Prostate gland (tissue), 2 donors: ENCODE measurements at regions not wholly inside any gene's neighbourhood (a gene's known extent, or its start where the extent isn't known, plus 50 kb on each side); places are given as distances from the start of the nearest gene placed in this dataset.
"Not testable (repeated sequence)": the region's sequence is repeated elsewhere in the genome, so short reads cannot be mapped to it uniquely, and the experiment has no call there.

Source experiments
- DNase-seq: peaks from one replicate; pipeline ENCODE4 v3.0.0-alpha.2; 2019; ENCODE audit warnings: low spot score
- H3K27ac ChIP-seq, 2 donors: fragments of 200-600 bp; sonication (generic); 2 replicates each; pipeline ENCODE4 v1.5.1; 2017 to 2019
- H3K27me3 ChIP-seq: fragments of 200-600 bp; sonication (generic); replicated peaks from 2 replicates; pipeline ENCODE4 v1.5.1; 2019; ENCODE audit not compliant: insufficient read depth
- H3K36me3 ChIP-seq, 2 donors: fragments of 200-600 bp; sonication (generic); 1 replicate in 1 of 2; 2 replicates in 1 of 2; pipeline versions ENCODE4 v1.5.1 to v1.8.1; 2017 to 2019
- H3K4me1 ChIP-seq: fragments of 200-600 bp; sonication (generic); replicated peaks from 2 replicates; pipeline ENCODE4 v1.5.1; 2019
- H3K4me3 ChIP-seq, 2 donors: fragments of 200-600 bp; sonication (generic); 2 replicates each; pipeline ENCODE4 v1.5.1; 2017 to 2019
- H3K9me3 ChIP-seq: fragments of 200-600 bp; sonication (generic); 2 replicates; pipeline ENCODE4 v1.5.1; 2017
- POLR2A ChIP-seq: fragments of 450-650 bp; IDR thresholded peaks from one replicate; pipeline ENCODE4 v1.6.1; 2016; ENCODE audit warnings: antibody characterized with exemption, mild to moderate bottlenecking
- POLR2AphosphoS5 ChIP-seq: sonication (generic); formaldehyde crosslinking; IDR thresholded peaks from one replicate; pipeline ENCODE4 v1.6.1; 2017; ENCODE audit warnings: antibody characterized with exemption
- WGBS: methylation state at CpG from one replicate; pipeline ENCODE4 v1.1.5; 2018; 5-methylcytosine and 5-hydroxymethylcytosine counted together
- intact Hi-C: fragments of 100-400 bp; cut with DNase I; formaldehyde crosslinking; loops from one replicate; pipeline ENCODE4 v1.14.2; 2022
- TF ChIP-seq, protein P1 (sequence below), 4 experiments: fragments of 200-600 bp in 2 of 4; fragments of 450-650 bp in 2 of 4; sonication (generic) in 2 of 4; IDR thresholded peaks; 1 replicate in 3 of 4; 2 replicates in 1 of 4; pipeline ENCODE4 v1.5.1; 2016 to 2019; ENCODE audit warnings: antibody characterized with exemption in 4 of 4, mild to moderate bottlenecking in 2 of 4, moderate library complexity in 2 of 4

- 96% methylated on average over 2 of the region's 2 CpGs for WGBS
- H3K4me1 ChIP-seq: no peaks in the 10 kb centered on the region
- no peak overlapping the region for H3K27ac ChIP-seq
- no peaks in the 10 kb centered on the region for H3K36me3 ChIP-seq
- no peaks in the 10 kb centered on the region for H3K27me3 ChIP-seq
- H3K4me3 ChIP-seq: no peak overlapping the region
- intact Hi-C loops: no loop called here
- H3K9me3 ChIP-seq: no peaks in the 10 kb centered on the region
- DNase-seq: no peak
- TF ChIP-seq POLR2A (no peak), POLR2AphosphoS5 (no peak)
- TF ChIP-seq, protein P1, sequence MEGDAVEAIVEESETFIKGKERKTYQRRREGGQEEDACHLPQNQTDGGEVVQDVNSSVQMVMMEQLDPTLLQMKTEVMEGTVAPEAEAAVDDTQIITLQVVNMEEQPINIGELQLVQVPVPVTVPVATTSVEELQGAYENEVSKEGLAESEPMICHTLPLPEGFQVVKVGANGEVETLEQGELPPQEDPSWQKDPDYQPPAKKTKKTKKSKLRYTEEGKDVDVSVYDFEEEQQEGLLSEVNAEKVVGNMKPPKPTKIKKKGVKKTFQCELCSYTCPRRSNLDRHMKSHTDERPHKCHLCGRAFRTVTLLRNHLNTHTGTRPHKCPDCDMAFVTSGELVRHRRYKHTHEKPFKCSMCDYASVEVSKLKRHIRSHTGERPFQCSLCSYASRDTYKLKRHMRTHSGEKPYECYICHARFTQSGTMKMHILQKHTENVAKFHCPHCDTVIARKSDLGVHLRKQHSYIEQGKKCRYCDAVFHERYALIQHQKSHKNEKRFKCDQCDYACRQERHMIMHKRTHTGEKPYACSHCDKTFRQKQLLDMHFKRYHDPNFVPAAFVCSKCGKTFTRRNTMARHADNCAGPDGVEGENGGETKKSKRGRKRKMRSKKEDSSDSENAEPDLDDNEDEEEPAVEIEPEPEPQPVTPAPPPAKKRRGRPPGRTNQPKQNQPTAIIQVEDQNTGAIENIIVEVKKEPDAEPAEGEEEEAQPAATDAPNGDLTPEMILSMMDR (IDR thresholded peaks at IDR 0.05): no peak
These were observed 343.8 kb downstream of the SUCLG1 start for GRCh38 chr2:84115173-84115857.

DNA sequence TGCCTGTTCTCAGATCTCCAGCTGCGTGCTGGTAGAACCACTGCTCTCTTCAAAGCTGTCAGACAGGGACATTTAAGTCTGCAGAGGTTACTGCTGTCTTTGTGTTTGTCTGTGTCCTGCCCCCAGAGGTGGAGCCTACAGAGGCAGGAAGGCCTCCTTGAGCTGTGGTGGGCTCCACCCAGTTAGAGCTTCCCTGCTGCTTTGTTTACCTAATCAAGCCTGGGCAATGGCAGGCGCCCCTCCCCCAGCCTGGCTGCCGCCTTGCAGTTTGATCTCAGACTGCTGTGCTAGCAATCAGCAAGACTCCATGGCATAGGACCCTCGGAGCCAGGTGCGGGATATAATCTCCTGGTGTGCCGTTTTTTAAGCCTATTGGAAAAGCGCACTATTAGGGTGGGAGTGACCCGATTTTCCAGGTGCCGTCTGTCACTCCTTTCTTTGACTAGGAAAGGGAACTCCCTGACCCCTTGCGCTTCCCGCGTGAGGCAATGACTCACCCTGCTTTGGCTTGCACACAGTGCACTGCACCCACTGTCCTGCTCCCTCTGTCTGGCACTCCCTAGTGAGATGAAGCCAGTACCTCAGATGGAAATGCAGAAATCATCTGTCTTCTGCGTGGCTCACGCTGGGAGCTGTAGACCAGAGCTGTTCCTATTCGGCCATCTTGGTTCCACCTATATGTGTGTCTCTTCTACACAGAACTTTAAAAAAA is 355.1 kb downstream of the SUCLG1 start:
- intact Hi-C loops, H3K4me1 ChIP-seq: not testable (repeated sequence)
- 95% methylated on average over 15 of the region's 15 CpGs for WGBS

DNA sequence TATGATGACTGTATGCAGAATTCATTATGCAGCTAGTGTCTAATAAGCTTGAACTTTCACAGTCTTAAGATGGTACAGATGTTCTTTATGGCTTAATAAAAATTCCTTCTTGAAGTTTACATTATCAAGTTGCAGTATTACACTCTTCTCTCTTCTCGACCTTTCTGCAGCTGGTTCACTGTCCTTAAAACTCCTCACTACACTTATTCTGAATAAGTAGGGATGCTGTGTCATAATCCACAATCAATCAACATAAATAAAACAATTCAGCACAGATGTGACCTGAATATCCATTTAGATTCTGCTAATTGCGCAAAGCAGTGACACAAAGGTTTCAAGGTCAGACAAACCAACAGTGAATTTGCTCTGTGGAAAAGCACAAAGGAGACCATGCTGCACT is 356.8 kb downstream of the SUCLG1 start:
- no peak for DNase-seq
- TF ChIP-seq, protein P1 (IDR thresholded peaks at IDR 0.05): no peak
- TF ChIP-seq POLR2AphosphoS5 (no peak), POLR2A (no peak)
- WGBS: 55% methylated on average over 2 of the region's 2 CpGs
- Histone ChIP-seq H3K27ac (no peak overlapping the region), H3K27me3 (no peaks in the 10 kb centered on the region), H3K4me3 (no peak overlapping the region), H3K36me3 (no peaks in the 10 kb centered on the region), H3K4me1 (no peaks in the 10 kb centered on the region), H3K9me3 (no peaks in the 10 kb centered on the region)
- intact Hi-C loops: no loop called here

More for the DNA sequence above, 355.1 kb downstream of the SUCLG1 start:
- H3K4me3 ChIP-seq, H3K9me3 ChIP-seq, DNase-seq, H3K36me3 ChIP-seq, H3K27ac ChIP-seq, H3K27me3 ChIP-seq: not testable (repeated sequence)

DNA sequence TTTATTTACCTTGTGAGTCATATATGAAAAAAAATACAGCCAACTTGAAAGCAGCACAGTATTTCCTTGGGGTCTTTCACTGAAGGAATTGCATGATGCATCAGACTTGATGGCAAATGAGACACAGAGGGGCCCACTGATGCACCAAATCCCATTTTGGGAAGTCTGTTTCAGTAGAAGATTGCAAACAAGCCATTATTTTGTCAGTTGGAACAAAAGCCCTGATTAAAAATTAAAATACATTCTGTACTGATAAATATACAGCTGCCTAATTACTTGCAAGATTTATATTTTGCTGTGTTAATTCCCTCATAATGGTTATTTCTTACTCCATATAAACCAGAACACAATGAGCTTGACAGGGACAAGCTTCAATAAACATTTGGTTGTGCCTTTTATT is 370.4 kb downstream of the SUCLG1 start:
- Histone ChIP-seq H3K27me3 (no peaks in the 10 kb centered on the region), H3K9me3 (no peaks in the 10 kb centered on the region), H3K36me3 (no peaks in the 10 kb centered on the region), H3K27ac (no peak overlapping the region), H3K4me1 (no peaks in the 10 kb centered on the region), H3K4me3 (no peak overlapping the region)
- intact Hi-C loops: no loop called here
- TF ChIP-seq POLR2A (no peak), POLR2AphosphoS5 (no peak)
- TF ChIP-seq, protein P1 (IDR thresholded peaks at IDR 0.05): no peak
- no peak for DNase-seq

DNA sequence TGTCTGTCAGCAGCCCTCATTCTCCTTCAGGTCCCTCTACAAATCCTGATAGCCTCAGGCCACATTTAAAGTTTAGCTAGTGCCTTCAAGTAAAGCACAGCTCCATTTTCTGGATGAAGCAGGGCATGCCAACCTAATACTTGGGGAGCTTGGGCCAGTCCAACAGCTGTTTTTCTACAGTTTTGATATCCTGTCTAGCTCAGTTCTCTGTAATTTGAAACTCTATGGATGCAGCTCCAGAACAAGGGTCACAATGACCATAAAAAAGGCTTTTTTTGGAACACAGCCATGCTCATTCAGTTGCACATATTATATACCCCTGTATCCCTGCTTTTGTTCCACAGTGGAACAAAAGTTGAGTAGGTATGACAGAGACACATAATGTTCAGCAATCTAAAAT is 373.5 kb downstream of the SUCLG1 start:
- no peaks in the 10 kb centered on the region for H3K4me1 ChIP-seq
- TF ChIP-seq POLR2AphosphoS5 (no peak), POLR2A (no peak)
- TF ChIP-seq, protein P1 (IDR thresholded peaks at IDR 0.05): no peak
- no peak overlapping the region for H3K27ac ChIP-seq
- no peaks in the 10 kb centered on the region for H3K9me3 ChIP-seq
- intact Hi-C loops: no loop called here
- no peaks in the 10 kb centered on the region for H3K36me3 ChIP-seq
- no peaks in the 10 kb centered on the region for H3K27me3 ChIP-seq
- H3K4me3 ChIP-seq: no peak overlapping the region
- DNase-seq: no peak
